HG02870 (cell line): ENCODE measurements at regions not wholly inside any gene's neighbourhood (a gene's known extent, or its start where the extent isn't known, plus 50 kb on each side); places are given as distances from the start of the nearest gene placed in this dataset.

Experiments used
- ATAC-seq: cut with Tn5 transposase; IDR thresholded peaks from one replicate; pipeline ENCODE4 v1.9.1; 2021; ENCODE audit warnings: mild to moderate bottlenecking, moderate library complexity; ENCODE audit not compliant: unreplicated experiment

- no peak for ATAC-seq
Observed at GRCh38 chr5:61999371-61999770, 306.6 kb upstream of the KIF2A start.

DNA sequence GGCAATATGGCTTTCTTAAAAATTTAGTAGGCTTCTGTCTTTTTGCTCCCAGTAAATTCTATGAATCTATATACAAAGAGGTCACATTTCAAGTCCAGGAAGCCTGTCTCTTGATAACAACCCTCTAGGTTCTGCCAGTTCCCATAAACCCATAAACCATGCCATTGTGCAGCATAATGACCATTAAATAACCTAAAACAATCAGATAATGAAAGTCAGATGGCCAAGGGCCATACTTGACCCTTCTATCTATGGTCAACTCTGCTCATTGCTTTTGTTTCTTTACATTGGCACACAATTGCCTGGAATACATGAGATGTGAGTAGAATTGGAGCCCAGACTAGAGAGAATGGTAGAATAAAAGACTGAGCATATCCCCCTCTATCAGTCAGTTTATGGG is 305.4 kb upstream of the KIF2A start:
- no peak for ATAC-seq

DNA sequence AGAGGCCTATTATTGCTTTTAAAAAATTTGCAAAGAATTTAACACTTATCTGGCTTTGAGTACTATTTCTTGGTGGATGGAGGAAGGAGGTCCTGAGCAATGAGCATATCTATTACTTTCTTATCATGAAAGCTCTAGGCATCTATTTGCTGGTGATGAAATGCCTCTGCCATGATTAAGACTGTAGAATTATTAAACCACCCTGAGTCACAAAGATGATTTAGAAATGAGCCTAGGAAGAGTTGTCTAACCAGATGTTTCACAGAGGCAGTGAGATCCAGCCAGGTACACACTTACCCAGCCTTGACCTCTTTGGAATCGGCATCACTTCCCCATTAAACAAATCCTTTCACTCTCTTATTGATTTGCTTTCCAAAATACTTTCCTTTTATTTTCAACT is 304.4 kb upstream of the KIF2A start:
- no peak for ATAC-seq

- ATAC-seq = no peak
Observed at GRCh38 chr5:62002436-62002835, 303.6 kb upstream of the KIF2A start.

DNA sequence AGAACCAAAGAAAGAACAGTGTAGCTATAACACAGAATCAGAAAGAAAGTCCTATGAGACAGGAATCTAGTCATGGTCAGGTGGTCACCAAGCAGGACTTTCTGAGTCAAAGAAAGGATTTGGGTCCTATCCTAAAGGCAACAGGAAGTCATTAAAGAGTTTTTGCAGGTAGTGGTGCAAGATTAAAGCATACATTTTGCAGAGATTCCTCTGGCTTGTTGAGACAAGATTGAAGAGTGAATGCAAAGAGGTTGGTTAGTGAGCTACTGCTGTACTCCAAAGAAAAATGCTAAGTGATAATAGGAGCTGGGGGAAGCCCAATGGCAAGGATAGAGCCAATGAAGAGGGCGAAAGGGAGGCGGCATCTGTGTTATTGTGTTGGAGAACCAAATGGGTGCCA is 300.5 kb upstream of the KIF2A start:
- ATAC-seq = no peak

DNA sequence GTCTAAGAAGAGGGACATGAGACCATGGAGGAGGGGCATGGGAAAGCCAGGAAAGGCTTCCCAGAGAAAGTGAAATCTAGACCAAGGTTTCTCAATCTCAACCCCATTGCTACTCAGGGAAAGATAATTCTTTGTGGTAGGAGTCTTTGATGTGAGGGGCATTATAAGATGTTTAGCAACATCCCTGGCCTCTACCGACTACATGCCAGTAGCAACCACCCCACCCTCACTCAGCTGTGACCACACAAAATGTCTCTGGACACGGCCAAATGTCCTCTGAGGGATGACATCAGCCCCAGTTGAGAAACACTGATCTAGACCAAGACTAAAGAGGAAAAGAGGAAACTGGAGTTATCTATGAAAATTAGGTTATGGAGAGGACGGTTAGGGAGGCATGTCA is 298.5 kb upstream of the KIF2A start:
- no peak for ATAC-seq

GRCh38 chr5:62011089-62011664 is 294.8 kb upstream of the KIF2A start:
- no peak for ATAC-seq

- no peak for ATAC-seq
Observed at GRCh38 chr5:62017092-62017491, 288.9 kb upstream of the KIF2A start.

- ATAC-seq = no peak
Observed at GRCh38 chr5:62029303-62029702, 276.7 kb upstream of the KIF2A start.

GRCh38 chr5:62030326-62030725 is 275.7 kb upstream of the KIF2A start:
- no peak for ATAC-seq

DNA sequence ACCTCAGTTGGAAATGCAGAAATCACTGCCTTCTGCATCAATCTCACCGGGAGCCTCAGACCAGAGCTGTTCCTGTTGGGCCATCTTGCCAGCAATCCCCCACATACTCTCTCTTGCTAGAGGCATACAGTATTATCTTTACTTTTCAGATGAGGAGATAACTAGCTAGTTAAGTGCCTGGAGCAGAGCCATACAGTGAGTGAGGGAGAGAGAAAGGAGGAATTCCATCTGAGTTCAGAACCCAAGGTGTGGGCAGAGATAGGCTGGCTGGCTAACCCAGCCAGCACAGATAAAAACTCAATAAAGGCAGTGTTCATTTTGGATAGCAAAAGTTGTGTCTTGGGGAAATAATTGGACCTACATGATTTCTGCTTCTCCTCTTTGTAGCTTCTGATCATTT is 268.0 kb upstream of the KIF2A start:
- no peak for ATAC-seq

DNA sequence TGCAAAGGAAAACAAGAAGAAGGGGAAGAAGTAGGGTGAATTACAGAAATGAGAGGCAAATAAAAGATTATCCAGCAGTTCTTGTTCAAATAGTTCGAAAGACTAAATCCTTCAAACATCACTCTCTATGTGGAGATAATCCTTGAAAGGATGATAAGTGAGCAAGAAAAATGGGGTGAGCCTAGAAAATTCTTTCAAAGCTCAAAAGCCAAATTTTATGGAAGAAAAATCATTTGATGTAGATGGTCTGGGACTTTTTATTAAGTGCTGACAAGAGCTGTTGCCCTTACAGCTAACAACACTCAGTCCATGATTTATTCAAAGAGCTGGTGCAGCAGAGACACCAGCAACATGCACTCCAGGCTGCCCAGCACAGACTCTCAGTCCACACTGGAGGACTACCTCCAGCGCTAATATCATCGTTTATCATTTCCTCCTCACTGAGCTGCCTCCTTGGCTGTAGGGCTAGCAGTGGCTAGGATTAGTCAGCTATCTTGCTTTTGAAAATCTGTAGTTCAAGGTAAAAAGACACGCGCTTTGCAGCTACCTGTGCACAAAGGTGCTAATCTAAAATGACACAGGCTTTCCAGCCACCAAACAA is 264.8 kb upstream of the KIF2A start:
- no peak for ATAC-seq

DNA sequence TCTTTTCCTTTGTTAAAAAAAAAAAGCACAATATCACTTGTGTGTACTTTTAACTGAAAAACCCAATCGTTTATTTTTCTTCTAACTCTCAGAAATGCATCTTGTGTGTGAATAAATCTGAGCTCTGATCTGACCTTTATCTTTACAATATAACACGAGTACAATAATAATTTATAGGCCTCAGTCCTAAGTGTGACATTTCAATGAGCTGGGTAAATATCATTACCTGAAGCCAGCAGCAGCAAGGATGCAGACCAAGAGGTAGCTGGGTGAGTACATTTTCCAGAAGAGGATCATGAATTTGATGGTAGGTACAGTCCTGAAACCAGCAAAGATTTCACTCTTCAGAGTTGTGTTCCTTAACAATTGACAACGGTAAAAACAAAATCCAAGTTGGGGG is 264.0 kb upstream of the KIF2A start:
- no peak for ATAC-seq

GRCh38 chr5:62043289-62044280 is 262.4 kb upstream of the KIF2A start:
- no peak for ATAC-seq

DNA sequence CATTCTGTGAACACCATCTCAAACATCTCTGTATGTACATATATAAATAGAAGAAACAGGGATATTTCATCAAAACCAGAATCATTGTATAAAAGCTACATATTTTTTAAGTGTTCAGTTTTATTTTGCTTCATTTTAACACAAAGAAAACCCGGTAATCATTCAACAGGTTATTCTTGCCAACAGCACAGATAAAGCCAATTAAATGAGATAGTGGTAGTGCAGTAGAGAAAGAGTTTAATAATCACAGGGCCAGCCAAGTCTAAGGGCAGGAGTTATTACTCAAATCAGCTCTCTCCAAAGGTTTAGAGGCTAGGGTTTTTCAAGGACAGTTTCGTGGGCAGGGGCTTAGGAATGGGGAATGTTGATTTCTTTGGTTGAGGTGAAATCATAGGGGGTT is 261.0 kb upstream of the KIF2A start:
- ATAC-seq = no peak

DNA sequence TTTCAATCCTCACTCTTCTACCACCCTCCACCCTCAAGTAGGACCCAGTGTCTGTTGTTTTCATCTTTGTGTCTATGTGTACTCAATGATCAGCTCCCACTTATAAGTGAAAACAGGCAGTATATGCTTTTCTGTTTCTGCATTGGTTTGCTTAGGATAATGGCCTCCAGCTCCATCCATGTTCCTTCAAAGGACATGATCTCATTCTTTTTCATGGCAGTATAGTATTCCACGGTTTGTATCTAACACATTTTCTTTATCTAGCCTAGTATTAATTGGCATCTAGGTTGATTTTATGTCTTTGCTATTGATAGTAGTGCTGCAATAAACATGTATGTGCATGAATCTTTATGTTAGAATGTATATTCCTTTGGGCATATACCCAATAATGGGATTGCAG is 259.8 kb upstream of the KIF2A start:
- ATAC-seq = no peak

GRCh38 chr5:62051747-62052146 is 254.3 kb upstream of the KIF2A start:
- no peak for ATAC-seq

GRCh38 chr5:62059960-62060359 is 246.0 kb upstream of the KIF2A start:
- no peak for ATAC-seq

DNA sequence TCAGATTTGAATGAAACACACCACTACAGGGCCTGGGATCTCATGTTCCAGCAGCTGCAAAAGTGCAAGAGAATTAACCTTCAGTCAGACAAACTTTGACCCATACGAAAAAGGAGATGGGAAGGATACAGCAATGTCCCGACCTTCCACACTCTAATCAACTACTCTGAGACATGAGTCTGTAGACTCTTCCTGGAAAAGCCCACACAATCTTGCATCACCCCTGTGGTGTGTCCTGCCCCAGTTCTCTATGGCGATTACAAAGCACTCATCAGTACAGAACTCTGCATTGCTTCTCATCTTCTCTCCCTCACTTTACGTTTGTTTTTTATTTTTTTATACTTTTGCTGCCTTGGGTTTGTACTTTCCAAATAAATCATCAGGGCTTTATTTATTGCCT is 241.0 kb upstream of the KIF2A start:
- ATAC-seq = no peak

GRCh38 chr5:62066761-62067277 is 239.2 kb upstream of the KIF2A start:
- no peak for ATAC-seq

- no peak for ATAC-seq
Observed at GRCh38 chr5:62068554-62068953, 237.5 kb upstream of the KIF2A start.

- ATAC-seq = no peak
Observed at GRCh38 chr5:62077387-62077786, 228.6 kb upstream of the KIF2A start.
